Caco-2 (cell line): ENCODE measurements at regions not wholly inside any gene's neighbourhood (a gene's known extent, or its start where the extent isn't known, plus 50 kb on each side); places are given as distances from the start of the nearest gene placed in this dataset.
"Not testable (repeated sequence)": the region's sequence is repeated elsewhere in the genome, so short reads cannot be mapped to it uniquely, and the experiment has no call there.

Experiments used
- BruUV-seq: library from RNA; stranded (reverse); fragments of 400-500 nt; replicated peaks from 2 replicates; lab custom pipeline; 2021; lab: Mats Ljungman, UMichigan
- CTCF ChIA-PET: fragments of 300-600 bp; sonication (Branson Sonifier 250); formaldehyde crosslinking; loops from one replicate; lab custom pipeline; 2022; ENCODE audit warnings: antibody characterized with exemption; lab: Charles Lee
- POLR2A ChIA-PET: fragments of 300-600 bp; sonication (Branson Sonifier 250); formaldehyde crosslinking; loops from one replicate; lab custom pipeline; 2022; ENCODE audit warnings: antibody characterized with exemption; lab: Charles Lee
- DNase-seq, 2 experiments: peaks; one replicate each; pipeline versions ENCODE4 v3.0.0 to v3.0.0-alpha.2; 2020 to 2022
- H3K27me3 ChIP-seq: replicated peaks from 2 replicates; pipeline ENCODE4 v1.6.0; 2011; ENCODE audit warnings: low read length; ENCODE audit not compliant: control insufficient read depth, insufficient read depth
- H3K36me3 ChIP-seq: 2 replicates; pipeline ENCODE4 v1.5.1; 2011; ENCODE audit warnings: low read length; ENCODE audit not compliant: control insufficient read depth, insufficient read depth
- H3K4me1 ChIP-seq: fragments of 250-450 bp; sonication (Bioruptor Pico); 2 replicates; pipeline ENCODE4 v1.5.1; 2020; ENCODE audit warnings: mild to moderate bottlenecking
- H3K4me3 ChIP-seq: 2 replicates; pipeline ENCODE4 v1.5.1; 2011; ENCODE audit warnings: low read depth, mild to moderate bottlenecking, control low read depth, low read length
- H3K9me3 ChIP-seq: fragments of 250-450 bp; sonication (Bioruptor Pico); 2 replicates; pipeline ENCODE4 v1.5.1; 2020; ENCODE audit warnings: mild to moderate bottlenecking, moderate library complexity
- H3K27ac Mint-ChIP-seq: one replicate; pipeline ENCODE4 v1.8.0; 2022; ENCODE audit warnings: mixed read lengths; ENCODE audit not compliant: unreplicated experiment
- H3K27me3 Mint-ChIP-seq: one replicate; pipeline ENCODE4 v1.8.0; 2022; ENCODE audit warnings: mixed read lengths; ENCODE audit not compliant: insufficient read depth, unreplicated experiment
- H3K36me3 Mint-ChIP-seq: one replicate; pipeline ENCODE4 v1.8.0; 2022; ENCODE audit warnings: mild to moderate bottlenecking, mixed read lengths; ENCODE audit not compliant: insufficient read depth, unreplicated experiment
- H3K4me1 Mint-ChIP-seq: one replicate; pipeline ENCODE4 v1.8.0; 2022; ENCODE audit warnings: low read depth, mixed read lengths; ENCODE audit not compliant: unreplicated experiment
- H3K4me3 Mint-ChIP-seq: one replicate; pipeline ENCODE4 v1.8.0; 2022; ENCODE audit warnings: mild to moderate bottlenecking, moderate library complexity, mixed read lengths; ENCODE audit not compliant: unreplicated experiment
- H3K9me3 Mint-ChIP-seq: one replicate; pipeline ENCODE4 v1.8.0; 2022; ENCODE audit warnings: mixed read lengths; ENCODE audit not compliant: unreplicated experiment
- intact Hi-C: fragments of 100-400 bp; cut with micrococcal nuclease; formaldehyde crosslinking; loops from one replicate; pipeline ENCODE4 v1.10.0; 2022; ENCODE audit not compliant: unreplicated experiment
- TF ChIP-seq, protein P1 (sequence below), 2 experiments: fragments of 200-600 bp in 1 of 2; IDR thresholded peaks; 1 replicate in 1 of 2; 2 replicates in 1 of 2; pipeline versions ENCODE4 v1.5.1 to v1.8.0; 2011 to 2022; ENCODE audit warnings: antibody characterized with exemption in 1 of 2, control low read depth in 1 of 2, inconsistent platforms in 1 of 2, low read depth in 1 of 2, low read length in 1 of 2, mild to moderate bottlenecking in 1 of 2, moderate library complexity in 1 of 2; ENCODE audit not compliant: insufficient read depth in 1 of 2, severe bottlenecking in 1 of 2, unreplicated experiment in 1 of 2

DNA sequence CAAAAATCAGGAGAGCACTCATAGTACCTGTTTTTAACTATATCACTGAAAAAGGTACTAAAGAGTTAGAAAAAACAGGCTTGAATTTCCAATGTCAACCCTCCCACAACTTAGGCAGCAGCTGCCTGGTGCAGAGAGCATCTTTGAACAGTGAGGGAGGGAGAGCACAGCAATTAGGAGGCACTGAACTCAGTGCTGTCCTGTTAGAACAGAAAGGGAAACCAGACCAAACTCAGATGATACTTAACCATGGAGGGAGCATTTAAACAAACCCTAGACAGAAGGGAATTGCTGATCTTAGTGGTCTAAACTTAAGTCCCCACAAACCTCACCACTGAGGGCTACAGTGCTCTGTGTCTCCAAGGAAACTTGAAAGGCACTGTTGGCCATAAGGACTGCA is 179.2 kb upstream of the AGTR1 start:
- no TSS peak for BruUV-seq
- Histone ChIP-seq H3K4me1 (no peaks in the 10 kb centered on the region), H3K9me3 (no peaks in the 10 kb centered on the region), H3K4me3 (no peak overlapping the region), H3K36me3 (no peaks in the 10 kb centered on the region), H3K27me3 (no peaks in the 10 kb centered on the region)
- Mint-ChIP-seq H3K4me1 (no peaks in the 10 kb centered on the region), H3K4me3 (no peak overlapping the region), H3K27me3 (no peaks in the 10 kb centered on the region), H3K36me3 (no peaks in the 10 kb centered on the region), H3K9me3 (peaks cover 22% of the 10 kb centered on the region), H3K27ac (no peak overlapping the region)
- POLR2A ChIA-PET: no interaction called here
- intact Hi-C loops: no loop called here
- DNase-seq: no peak
- CTCF ChIA-PET: no interaction called here
- TF ChIP-seq, protein P1, sequence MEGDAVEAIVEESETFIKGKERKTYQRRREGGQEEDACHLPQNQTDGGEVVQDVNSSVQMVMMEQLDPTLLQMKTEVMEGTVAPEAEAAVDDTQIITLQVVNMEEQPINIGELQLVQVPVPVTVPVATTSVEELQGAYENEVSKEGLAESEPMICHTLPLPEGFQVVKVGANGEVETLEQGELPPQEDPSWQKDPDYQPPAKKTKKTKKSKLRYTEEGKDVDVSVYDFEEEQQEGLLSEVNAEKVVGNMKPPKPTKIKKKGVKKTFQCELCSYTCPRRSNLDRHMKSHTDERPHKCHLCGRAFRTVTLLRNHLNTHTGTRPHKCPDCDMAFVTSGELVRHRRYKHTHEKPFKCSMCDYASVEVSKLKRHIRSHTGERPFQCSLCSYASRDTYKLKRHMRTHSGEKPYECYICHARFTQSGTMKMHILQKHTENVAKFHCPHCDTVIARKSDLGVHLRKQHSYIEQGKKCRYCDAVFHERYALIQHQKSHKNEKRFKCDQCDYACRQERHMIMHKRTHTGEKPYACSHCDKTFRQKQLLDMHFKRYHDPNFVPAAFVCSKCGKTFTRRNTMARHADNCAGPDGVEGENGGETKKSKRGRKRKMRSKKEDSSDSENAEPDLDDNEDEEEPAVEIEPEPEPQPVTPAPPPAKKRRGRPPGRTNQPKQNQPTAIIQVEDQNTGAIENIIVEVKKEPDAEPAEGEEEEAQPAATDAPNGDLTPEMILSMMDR (IDR thresholded peaks at IDR 0.05; ENCODE audit: insufficient read depth in 1 of 2, low read depth in 1 of 2, low read length in 1 of 2, severe bottlenecking in 1 of 2, unreplicated experiment in 1 of 2): no peak

DNA sequence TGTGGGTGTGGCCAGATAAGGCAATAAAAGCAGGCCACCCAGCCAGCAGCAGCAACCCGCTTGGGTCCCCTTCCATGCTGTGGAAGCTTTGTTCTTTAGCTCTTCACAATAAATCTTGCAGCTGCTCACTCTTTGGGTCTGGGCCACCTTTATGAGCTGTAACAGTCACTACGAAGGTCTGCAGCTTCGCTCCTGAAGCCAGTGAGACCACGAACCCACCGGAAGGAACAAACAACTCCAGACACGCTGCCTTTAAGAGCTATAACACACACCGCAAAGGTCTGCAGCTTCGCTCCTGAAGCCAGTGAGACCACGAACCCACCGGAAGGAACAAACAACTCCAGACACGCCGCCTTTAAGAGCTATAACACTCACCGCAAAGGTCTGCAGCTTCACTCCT is 172.1 kb upstream of the AGTR1 start:
- H3K4me1 Mint-ChIP-seq, intact Hi-C loops, POLR2A ChIA-PET, H3K9me3 ChIP-seq, H3K4me1 ChIP-seq, H3K27me3 ChIP-seq, H3K4me3 ChIP-seq, BruUV-seq, CTCF ChIA-PET, H3K4me3 Mint-ChIP-seq, DNase-seq, H3K27me3 Mint-ChIP-seq, H3K27ac Mint-ChIP-seq, H3K36me3 ChIP-seq, H3K36me3 Mint-ChIP-seq: not testable (repeated sequence)
- peaks cover 32% of the 10 kb centered on the region for H3K9me3 Mint-ChIP-seq

DNA sequence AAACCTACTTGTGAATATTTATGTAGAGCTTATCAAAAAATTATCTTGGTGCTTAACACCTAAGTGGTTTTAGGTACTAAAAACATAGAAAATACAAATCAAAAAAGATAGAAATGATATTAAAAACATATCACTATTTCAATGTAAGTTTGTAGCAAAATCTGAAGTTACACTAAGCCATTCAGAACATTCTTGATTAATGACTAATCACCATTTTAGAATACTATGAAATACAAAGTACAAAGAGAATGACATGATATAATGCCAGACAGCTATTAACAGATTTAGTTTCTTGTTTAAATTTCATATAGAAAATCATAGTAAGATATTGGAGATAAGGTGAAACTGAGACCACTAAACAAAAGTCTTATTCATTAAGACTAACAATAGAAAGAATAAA is 169.7 kb upstream of the AGTR1 start:
- DNase-seq: no peak
- Mint-ChIP-seq H3K27ac (no peak overlapping the region), H3K4me1 (no peaks in the 10 kb centered on the region), H3K9me3 (peaks cover 15% of the 10 kb centered on the region), H3K27me3 (no peaks in the 10 kb centered on the region), H3K36me3 (no peaks in the 10 kb centered on the region), H3K4me3 (no peak overlapping the region)
- Histone ChIP-seq H3K4me1 (no peaks in the 10 kb centered on the region), H3K36me3 (no peaks in the 10 kb centered on the region), H3K4me3 (no peak overlapping the region), H3K27me3 (no peaks in the 10 kb centered on the region), H3K9me3 (no peaks in the 10 kb centered on the region)
- ChIA-PET POLR2A (no interaction called here), CTCF (no interaction called here)
- TF ChIP-seq, protein P1 (IDR thresholded peaks at IDR 0.05; ENCODE audit: insufficient read depth in 1 of 2, low read depth in 1 of 2, low read length in 1 of 2, severe bottlenecking in 1 of 2, unreplicated experiment in 1 of 2): no peak
- intact Hi-C loops: no loop called here
- no TSS peak for BruUV-seq

DNA sequence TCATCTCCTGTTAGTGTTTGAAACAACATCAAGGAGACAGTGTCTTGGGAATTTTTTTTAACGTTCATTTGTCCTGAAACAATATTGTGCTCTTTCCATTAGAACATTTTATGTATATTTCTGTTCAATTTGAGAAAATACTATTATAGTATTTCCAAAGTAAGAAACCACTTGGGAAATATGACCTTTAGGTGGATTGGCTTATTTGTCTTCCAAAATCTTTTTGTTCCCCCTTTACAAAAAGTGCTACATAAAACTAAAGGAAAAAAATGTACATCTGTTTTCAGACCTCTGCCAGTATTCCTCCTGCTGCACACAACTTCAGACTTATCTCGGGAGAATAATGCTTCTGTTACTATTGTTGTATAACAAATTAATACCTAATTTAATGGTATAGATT is 165.9 kb upstream of the AGTR1 start:
- TF ChIP-seq, protein P1 (IDR thresholded peaks at IDR 0.05; ENCODE audit: insufficient read depth in 1 of 2, low read depth in 1 of 2, low read length in 1 of 2, severe bottlenecking in 1 of 2, unreplicated experiment in 1 of 2): no peak
- Mint-ChIP-seq H3K27me3 (no peaks in the 10 kb centered on the region), H3K4me1 (peaks cover 13% of the 10 kb centered on the region), H3K27ac (no peak overlapping the region), H3K4me3 (no peak overlapping the region), H3K9me3 (no peaks in the 10 kb centered on the region), H3K36me3 (no peaks in the 10 kb centered on the region)
- no peak for DNase-seq
- H3K4me1 ChIP-seq: peaks cover 18% of the 10 kb centered on the region
- intact Hi-C loops: no loop called here
- H3K9me3 ChIP-seq: no peaks in the 10 kb centered on the region
- no peak overlapping the region for H3K4me3 ChIP-seq
- H3K27me3 ChIP-seq: no peaks in the 10 kb centered on the region
- ChIA-PET CTCF (no interaction called here), POLR2A (no interaction called here)
- BruUV-seq: no TSS peak
- no peaks in the 10 kb centered on the region; the same call in 1 of the 2 replicates for H3K36me3 ChIP-seq
